ENCODE measurements at regions not wholly inside any gene's neighbourhood (a gene's known extent, or its start where the extent isn't known, plus 50 kb on each side); places are given as distances from the start of the nearest gene placed in this dataset.

DNA sequence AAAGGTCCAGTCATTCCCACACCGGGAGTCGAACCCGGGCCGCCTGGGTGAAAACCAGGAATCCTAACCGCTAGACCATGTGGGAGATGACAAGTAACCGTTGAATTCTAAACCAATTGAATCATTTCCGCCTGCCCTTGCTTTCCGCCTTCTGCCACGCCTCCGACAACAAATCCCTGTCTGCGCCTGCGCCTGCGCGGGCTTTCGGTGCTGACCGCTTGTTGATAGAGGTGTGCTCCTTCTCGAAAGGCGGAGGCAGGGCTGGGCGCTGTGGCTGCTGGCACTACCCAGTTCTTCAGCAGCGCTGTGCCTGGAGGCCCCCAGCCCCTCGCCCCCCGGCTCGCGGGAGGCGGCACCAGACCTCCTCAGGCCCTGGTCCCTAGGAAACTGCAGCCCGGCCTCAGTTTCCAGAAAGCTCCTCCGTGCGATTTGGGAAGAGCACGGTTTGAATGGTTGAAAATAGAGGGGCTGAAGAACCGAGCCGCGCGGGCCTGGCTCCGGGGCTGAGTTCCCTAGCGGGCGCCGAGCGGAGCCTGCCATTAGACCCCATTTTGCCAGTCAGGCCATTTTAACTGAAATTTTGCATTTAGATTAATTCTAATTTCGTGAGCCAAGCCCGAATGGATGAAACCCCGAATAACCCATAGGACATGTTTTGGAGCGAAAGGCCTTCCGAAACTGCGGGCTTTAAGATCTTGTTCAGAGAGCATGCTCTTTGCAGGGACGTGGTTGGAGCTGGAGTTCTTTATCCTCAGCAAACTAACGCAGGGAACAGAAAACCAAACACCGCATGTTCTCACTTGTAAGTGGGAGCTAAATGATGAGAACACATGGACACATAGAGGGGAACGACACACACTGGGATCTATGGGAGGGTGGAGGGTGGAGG, 219.3 kb upstream of the ATP10A start:
- peak; percentile 83 for TF ChIP-seq POLR2A (IDR thresholded peaks at IDR 0.05)
- TF ChIP-seq, protein P1, sequence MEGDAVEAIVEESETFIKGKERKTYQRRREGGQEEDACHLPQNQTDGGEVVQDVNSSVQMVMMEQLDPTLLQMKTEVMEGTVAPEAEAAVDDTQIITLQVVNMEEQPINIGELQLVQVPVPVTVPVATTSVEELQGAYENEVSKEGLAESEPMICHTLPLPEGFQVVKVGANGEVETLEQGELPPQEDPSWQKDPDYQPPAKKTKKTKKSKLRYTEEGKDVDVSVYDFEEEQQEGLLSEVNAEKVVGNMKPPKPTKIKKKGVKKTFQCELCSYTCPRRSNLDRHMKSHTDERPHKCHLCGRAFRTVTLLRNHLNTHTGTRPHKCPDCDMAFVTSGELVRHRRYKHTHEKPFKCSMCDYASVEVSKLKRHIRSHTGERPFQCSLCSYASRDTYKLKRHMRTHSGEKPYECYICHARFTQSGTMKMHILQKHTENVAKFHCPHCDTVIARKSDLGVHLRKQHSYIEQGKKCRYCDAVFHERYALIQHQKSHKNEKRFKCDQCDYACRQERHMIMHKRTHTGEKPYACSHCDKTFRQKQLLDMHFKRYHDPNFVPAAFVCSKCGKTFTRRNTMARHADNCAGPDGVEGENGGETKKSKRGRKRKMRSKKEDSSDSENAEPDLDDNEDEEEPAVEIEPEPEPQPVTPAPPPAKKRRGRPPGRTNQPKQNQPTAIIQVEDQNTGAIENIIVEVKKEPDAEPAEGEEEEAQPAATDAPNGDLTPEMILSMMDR (IDR thresholded peaks at IDR 0.05): no peak
